ENCODE measurements at regions not wholly inside any gene's neighbourhood (a gene's known extent, or its start where the extent isn't known, plus 50 kb on each side); places are given as distances from the start of the nearest gene placed in this dataset.

DNA sequence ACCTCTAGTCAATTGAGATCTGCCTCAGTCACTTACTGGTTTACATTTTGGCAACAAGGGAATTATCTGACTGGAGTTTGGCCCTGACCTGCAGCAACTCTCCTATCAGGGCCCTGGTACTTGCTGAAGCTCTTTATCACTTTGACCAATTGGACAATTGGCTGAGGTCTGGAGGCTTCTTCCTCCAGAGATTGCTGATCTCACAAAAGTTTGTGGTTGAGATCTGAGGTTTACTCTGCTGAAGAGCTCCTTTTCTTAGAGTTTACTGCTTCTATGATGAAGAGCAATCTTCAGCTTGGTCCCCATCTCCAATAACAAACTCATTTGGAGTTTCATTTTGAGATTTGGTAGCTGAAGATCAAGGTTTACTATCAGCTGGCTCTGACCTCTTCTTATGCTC, 276.9 kb upstream of the SGCG start:
- TF ChIP-seq, protein P1, sequence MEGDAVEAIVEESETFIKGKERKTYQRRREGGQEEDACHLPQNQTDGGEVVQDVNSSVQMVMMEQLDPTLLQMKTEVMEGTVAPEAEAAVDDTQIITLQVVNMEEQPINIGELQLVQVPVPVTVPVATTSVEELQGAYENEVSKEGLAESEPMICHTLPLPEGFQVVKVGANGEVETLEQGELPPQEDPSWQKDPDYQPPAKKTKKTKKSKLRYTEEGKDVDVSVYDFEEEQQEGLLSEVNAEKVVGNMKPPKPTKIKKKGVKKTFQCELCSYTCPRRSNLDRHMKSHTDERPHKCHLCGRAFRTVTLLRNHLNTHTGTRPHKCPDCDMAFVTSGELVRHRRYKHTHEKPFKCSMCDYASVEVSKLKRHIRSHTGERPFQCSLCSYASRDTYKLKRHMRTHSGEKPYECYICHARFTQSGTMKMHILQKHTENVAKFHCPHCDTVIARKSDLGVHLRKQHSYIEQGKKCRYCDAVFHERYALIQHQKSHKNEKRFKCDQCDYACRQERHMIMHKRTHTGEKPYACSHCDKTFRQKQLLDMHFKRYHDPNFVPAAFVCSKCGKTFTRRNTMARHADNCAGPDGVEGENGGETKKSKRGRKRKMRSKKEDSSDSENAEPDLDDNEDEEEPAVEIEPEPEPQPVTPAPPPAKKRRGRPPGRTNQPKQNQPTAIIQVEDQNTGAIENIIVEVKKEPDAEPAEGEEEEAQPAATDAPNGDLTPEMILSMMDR (IDR thresholded peaks at IDR 0.05 in 4 of 5, conservative IDR thresholded peaks at IDR 0.05 in 1 of 5): no peak
- no peak for TF ChIP-seq POLR2A (IDR thresholded peaks at IDR 0.05)

All from gastrocnemius medialis (tissue), 4 donors.